ENCODE measurements at regions not wholly inside any gene's neighbourhood (a gene's known extent, or its start where the extent isn't known, plus 50 kb on each side); places are given as distances from the start of the nearest gene placed in this dataset.

- no peak for TF ChIP-seq CTCF (IDR thresholded peaks at IDR 0.05)
- TF ChIP-seq POLR2A (IDR thresholded peaks at IDR 0.05): no peak
Observed at GRCh38 chr7:43040461-43040860, 72.0 kb upstream of the HECW1 start.

Data from adrenal gland (tissue), 5 donors.